ENCODE measurements at regions not wholly inside any gene's neighbourhood (a gene's known extent, or its start where the extent isn't known, plus 50 kb on each side); places are given as distances from the start of the nearest gene placed in this dataset.

- TF ChIP-seq TCF7L2 (IDR thresholded peaks at IDR 0.05; ENCODE audit: low read depth, low read length) (no peak), MEIS1 (CRISPR knock-in tag; IDR thresholded peaks at IDR 0.05; ENCODE audit: borderline replicate concordance) (no peak)
- TF ChIP-seq, protein P1, sequence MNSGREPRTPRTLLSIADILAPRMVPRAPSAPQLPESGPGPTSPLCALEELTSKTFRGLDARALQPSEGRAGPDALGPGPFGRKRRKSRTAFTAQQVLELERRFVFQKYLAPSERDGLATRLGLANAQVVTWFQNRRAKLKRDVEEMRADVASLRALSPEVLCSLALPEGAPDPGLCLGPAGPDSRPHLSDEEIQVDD (CRISPR knock-in tag; IDR thresholded peaks at IDR 0.05; ENCODE audit: borderline replicate concordance) = no peak
Observed at GRCh38 chr15:96737408-96737807, 406.9 kb downstream of the NR2F2 start.

Measured in HepG2 (cell line).